ENCODE measurements at regions not wholly inside any gene's neighbourhood (a gene's known extent, or its start where the extent isn't known, plus 50 kb on each side); places are given as distances from the start of the nearest gene placed in this dataset.

DNA sequence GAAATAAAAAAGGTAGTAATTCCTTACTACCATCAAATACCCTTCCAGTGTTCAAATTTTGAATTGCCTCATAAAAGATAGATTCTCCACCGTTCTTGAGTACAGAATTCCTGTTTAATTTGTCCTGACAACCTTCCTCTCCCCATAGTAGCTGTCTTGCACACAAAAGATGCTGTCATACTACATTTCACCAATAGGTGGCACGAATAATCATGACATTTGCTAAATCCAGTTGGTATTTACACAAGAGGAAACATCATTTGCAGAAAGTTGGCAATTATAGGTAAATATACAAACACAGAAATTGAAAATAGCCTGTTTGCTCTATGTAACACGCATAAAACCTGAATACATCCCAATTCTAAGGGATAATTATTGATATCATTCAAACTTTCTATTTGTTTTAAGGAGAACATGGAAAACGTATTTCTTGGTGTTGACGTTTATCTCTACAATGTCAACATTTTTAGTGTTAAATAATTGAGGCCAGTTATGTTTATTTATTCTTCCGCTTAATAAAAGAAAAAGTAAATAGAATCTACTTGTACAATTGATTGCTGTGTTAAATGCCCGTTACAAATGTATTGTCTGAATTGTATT is 58.3 kb upstream of the CLDN10 start:
- TF ChIP-seq, protein P1, sequence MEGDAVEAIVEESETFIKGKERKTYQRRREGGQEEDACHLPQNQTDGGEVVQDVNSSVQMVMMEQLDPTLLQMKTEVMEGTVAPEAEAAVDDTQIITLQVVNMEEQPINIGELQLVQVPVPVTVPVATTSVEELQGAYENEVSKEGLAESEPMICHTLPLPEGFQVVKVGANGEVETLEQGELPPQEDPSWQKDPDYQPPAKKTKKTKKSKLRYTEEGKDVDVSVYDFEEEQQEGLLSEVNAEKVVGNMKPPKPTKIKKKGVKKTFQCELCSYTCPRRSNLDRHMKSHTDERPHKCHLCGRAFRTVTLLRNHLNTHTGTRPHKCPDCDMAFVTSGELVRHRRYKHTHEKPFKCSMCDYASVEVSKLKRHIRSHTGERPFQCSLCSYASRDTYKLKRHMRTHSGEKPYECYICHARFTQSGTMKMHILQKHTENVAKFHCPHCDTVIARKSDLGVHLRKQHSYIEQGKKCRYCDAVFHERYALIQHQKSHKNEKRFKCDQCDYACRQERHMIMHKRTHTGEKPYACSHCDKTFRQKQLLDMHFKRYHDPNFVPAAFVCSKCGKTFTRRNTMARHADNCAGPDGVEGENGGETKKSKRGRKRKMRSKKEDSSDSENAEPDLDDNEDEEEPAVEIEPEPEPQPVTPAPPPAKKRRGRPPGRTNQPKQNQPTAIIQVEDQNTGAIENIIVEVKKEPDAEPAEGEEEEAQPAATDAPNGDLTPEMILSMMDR (IDR thresholded peaks at IDR 0.05; ENCODE audit: control insufficient read depth, insufficient read depth, low read depth, low read length, missing control alignments) = peak; percentile 59
- peak; percentile 28 for DNase-seq (ENCODE audit: low read depth)
- no peak overlapping the region for H3K4me3 ChIP-seq (ENCODE audit: control insufficient read depth, low read depth, low read length)

DNA sequence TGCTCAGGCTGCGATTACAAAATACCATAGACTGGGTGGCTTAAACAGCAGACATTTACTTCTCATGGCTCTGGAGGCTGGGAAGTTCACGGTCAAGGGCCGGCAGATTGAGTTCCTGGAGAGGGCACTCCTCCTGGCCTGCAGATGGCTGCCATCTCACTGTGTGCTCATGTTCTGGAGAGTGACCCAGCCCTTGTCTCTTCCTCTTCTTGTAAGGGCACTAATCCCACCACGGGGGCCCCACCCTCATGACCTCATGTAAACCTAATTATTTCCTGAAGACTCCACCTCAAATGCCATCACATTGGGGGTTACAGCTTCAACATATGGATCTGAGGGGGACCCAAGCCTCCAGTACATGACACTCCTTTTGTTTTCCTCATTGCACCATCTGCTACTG is 56.0 kb upstream of the CLDN10 start:
- TF ChIP-seq, protein P1 (IDR thresholded peaks at IDR 0.05; ENCODE audit: control insufficient read depth, insufficient read depth, low read depth, low read length, missing control alignments) = no peak
- DNase-seq (ENCODE audit: low read depth) = no peak
- H3K4me3 ChIP-seq (ENCODE audit: control insufficient read depth, low read depth, low read length) = no peak overlapping the region

DNA sequence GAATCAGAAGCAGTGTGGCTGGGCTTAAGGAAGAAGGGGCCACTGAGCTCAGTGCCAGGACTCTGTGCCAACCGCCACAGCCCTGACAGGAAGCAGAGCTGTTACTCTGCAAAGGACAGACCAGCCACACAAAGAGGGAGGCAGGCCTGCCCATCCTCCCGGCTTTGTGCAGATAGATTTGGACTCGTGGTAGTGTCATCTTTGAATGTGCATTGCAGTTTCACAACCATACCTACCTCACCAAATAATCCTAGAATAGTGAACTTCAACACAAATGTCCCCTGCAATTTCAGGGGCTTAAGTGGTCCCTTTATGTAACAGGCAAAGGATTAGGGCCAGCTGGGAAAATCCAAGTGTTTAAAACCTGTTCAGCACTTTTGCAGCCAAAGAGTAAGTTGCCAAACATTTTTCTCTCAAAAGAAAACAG is 55.1 kb upstream of the CLDN10 start:
- DNase-seq (ENCODE audit: low read depth) = no peak
- H3K4me3 ChIP-seq (ENCODE audit: control insufficient read depth, low read depth, low read length) = no peak overlapping the region
- TF ChIP-seq, protein P1 (IDR thresholded peaks at IDR 0.05; ENCODE audit: control insufficient read depth, insufficient read depth, low read depth, low read length, missing control alignments) = no peak

DNA sequence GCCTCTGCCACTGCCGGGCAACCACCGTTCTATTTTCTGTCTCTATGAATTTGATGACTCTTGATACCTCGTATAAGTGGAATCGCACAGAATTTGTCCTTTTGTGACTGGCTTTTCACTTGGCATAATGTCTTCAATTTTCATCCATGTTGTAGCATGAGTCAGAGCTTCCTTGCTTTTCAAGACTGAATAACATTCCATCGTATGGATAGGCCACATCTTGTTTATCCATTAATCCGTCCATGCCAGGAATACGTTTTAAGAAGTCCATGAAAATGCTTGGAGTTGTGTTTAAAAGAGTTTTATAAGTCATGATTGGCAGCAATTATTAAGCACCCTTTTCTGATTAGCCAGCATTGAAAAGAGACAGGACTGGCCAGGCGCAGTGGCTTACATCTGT is 53.6 kb upstream of the CLDN10 start:
- TF ChIP-seq, protein P1 (IDR thresholded peaks at IDR 0.05; ENCODE audit: control insufficient read depth, insufficient read depth, low read depth, low read length, missing control alignments) = no peak
- no peak overlapping the region for H3K4me3 ChIP-seq (ENCODE audit: control insufficient read depth, low read depth, low read length)
- DNase-seq (ENCODE audit: low read depth) = no peak

DNA sequence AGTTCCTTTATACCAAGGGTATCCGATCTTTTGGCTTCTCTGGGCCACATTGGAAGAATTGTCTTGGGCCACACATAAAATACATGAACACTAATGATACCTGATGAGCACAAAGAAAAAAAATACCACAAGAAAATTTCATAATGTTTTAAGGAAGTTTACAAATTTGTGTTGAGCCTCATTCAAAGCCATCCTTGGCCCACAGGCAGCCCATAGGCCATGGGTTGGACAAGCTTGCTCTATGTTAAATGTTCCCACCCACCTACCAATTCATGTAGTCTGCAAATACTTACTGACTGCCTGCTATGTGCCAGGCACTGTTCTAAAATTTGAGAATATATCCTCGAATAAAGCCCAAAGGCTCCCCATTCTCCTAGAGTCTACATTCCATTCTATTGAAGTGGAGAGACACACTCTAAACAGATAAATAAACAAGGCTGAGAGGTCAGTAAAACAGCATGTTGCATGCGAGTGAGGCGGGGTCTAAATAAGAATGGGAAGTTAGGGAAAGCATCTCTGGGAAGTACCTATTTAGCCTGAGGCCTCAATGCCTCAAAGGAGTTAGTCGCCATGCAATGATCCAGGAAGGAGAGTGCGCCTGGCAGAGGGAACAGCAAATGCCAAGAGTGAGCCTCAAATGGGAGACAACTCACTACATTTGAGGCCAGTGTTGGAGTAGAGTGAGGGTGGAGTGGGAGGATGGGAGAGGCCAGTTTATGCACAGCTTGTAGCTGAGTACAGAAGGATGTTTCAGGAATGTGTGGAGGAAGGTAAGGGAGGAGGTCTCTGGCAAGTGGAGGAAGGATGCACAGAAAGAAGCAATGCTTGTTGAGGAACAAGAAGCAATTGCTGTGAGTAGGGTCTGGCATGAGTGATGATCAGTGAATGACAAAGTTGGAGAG is 52.5 kb upstream of the CLDN10 start:
- no peak for DNase-seq (ENCODE audit: low read depth)
- TF ChIP-seq, protein P1 (IDR thresholded peaks at IDR 0.05; ENCODE audit: control insufficient read depth, insufficient read depth, low read depth, low read length, missing control alignments) = no peak
- H3K4me3 ChIP-seq (ENCODE audit: control insufficient read depth, low read depth, low read length) = no peak overlapping the region

DNA sequence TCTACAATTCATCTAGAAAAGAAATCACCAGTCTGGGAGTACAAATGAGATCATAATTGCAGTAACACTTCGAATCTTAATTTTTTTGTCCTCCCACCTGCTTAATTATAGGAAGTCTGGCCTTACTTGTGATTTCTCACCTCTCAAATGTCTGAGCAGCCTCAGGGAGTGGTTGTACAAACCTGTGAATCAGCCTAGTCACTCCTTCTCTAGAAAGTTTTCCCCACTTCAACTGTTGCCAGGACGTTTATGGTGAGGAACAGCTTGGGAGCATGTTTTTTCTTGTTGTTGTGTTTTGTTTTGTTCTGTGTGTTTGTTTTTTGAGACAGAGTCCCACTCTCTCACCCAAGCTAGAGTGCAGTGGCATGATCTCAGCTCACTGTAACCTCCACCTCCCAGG is 50.3 kb upstream of the CLDN10 start:
- H3K4me3 ChIP-seq (ENCODE audit: control insufficient read depth, low read depth, low read length) = no peak overlapping the region
- TF ChIP-seq, protein P1 (IDR thresholded peaks at IDR 0.05; ENCODE audit: control insufficient read depth, insufficient read depth, low read depth, low read length, missing control alignments) = no peak

More for the DNA sequence above, 50.3 kb upstream of the CLDN10 start:
- no peak for DNase-seq (ENCODE audit: low read depth)

Data from AG09309 (cell line).